ENCODE measurements at regions not wholly inside any gene's neighbourhood (a gene's known extent, or its start where the extent isn't known, plus 50 kb on each side); places are given as distances from the start of the nearest gene placed in this dataset.

DNA sequence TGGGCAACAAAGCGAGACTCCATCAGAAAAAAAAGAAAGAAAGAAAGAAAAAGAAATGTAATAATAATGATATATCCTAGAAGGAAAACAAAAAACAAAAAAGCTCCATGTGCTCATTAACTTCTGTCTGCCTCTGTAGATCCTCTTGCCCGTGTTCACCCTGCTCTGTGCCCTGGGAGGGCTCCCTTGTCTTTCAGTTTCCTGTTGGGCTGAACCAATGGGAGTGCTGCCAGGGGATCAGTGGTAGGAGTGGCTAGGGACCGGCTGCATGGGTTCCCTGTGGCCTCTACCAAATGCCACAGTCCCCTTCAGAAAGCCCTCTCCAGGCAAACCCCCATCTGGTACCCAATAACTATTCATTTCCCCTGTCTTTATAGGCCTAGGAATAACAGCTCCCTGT, 51.8 kb upstream of the PARD3 start:
- DNase-seq (no peak), ATAC-seq (no peak)
